ENCODE measurements at regions not wholly inside any gene's neighbourhood (a gene's known extent, or its start where the extent isn't known, plus 50 kb on each side); places are given as distances from the start of the nearest gene placed in this dataset.

- H4K91ac ChIP-seq (replicated peaks; ENCODE audit: insufficient read length, low read length) = no peak overlapping the region
- no peak overlapping the region for H2BK15ac ChIP-seq (ENCODE audit: low read length)
- H3K27me3 ChIP-seq (replicated peaks in 1 of 4; ENCODE audit: control insufficient read depth in 3 of 4, extremely low read depth in 1 of 4, insufficient read depth in 3 of 4, low read length in 3 of 4) = no peaks in the 10 kb centered on the region
- FAIRE-seq (no peak), DNase-seq (ENCODE audit: low read depth in 1 of 2, low spot score in 2 of 2) (no peak)
- no peak overlapping the region for H2BK5ac ChIP-seq (ENCODE audit: low read depth, low read length)
- H2BK12ac ChIP-seq (ENCODE audit: low read depth, low read length) = no peak overlapping the region
- 94% methylated on average over 4 of the region's 4 CpGs; no CpG with 5 or more reads in 1 of the 2 experiments for WGBS, 2 experiments (ENCODE audit: extremely low coverage in 1 of 2, insufficient coverage in 1 of 2, insufficient read length in 1 of 2, insufficient replicate concordance in 2 of 2, low coverage in 1 of 2, low lambda C conversion rate in 2 of 2, missing lambda C conversion rate in 1 of 2)
- POLR2A ChIA-PET (ENCODE audit: partially characterized antibody) = no interaction called here
- no peak overlapping the region for H4K5ac ChIP-seq (ENCODE audit: insufficient read length, low read depth, low read length)
- CTCF ChIA-PET (ENCODE audit: partially characterized antibody) = interaction anchor here (0.9 to 1.6 kb wide), 2 partner anchors 8 to 13 kb away, joined by 3 to 7 read pairs; no protein-coding TSS in a partner anchor
- H3K79me2 ChIP-seq (ENCODE audit: control insufficient read depth in 1 of 2, insufficient read depth in 2 of 2, low read length in 2 of 2) = no peaks in the 10 kb centered on the region
- H3K9ac ChIP-seq (replicated peaks in 1 of 4; ENCODE audit: extremely low read depth in 1 of 4, low read depth in 3 of 4, low read length in 3 of 4) = no peak overlapping the region
- H3K27ac ChIP-seq (ENCODE audit: low read depth, low read length) = no peak overlapping the region
- H2BK120ac ChIP-seq (replicated peaks; ENCODE audit: low read depth, low read length) = no peak overlapping the region
- H3K36me3 ChIP-seq (ENCODE audit: control insufficient read depth in 2 of 4, insufficient read depth in 4 of 4, low read length in 3 of 4) = no peaks in the 10 kb centered on the region
- no peak overlapping the region for H2AK5ac ChIP-seq (ENCODE audit: low read depth, low read length)
- H3K4me2 ChIP-seq (ENCODE audit: insufficient read depth in 1 of 2, low read depth in 2 of 2, low read length in 2 of 2) = no peak overlapping the region
- H4K8ac ChIP-seq (ENCODE audit: extremely low read depth, insufficient read depth, low read length) = no peak overlapping the region
- no peak overlapping the region for H2BK20ac ChIP-seq (ENCODE audit: low read length)
- H3K18ac ChIP-seq (ENCODE audit: extremely low read depth, low read length) = no peak overlapping the region
- no peaks in the 10 kb centered on the region for H4K20me1 ChIP-seq (replicated peaks in 1 of 2; ENCODE audit: control insufficient read depth in 1 of 2, insufficient read depth in 2 of 2, low read length in 2 of 2)
- H3K23ac ChIP-seq (ENCODE audit: insufficient read length) = no peak overlapping the region
- no peak overlapping the region for H2AFZ ChIP-seq (ENCODE audit: low read length)
- H3K9me3 ChIP-seq (ENCODE audit: insufficient read depth in 2 of 2, low read depth in 1 of 2, low read length in 1 of 2) = no peaks in the 10 kb centered on the region
- no peak overlapping the region for H3K4me3 ChIP-seq (ENCODE audit: extremely low read depth in 1 of 4, insufficient read depth in 2 of 4, low read depth in 3 of 4, low read length in 4 of 4)
- no peaks in the 10 kb centered on the region; the same call in 1 of the 2 replicates for H3K23me2 ChIP-seq (ENCODE audit: low read depth, low read length)
- no peak overlapping the region for H3K4ac ChIP-seq (replicated peaks; ENCODE audit: insufficient read length, low read depth, low read length)
- peaks cover 0 to 7% (median 0%) of the 10 kb centered on the region in 4 experiments; a peak in 2 of 7 replicates for H3K4me1 ChIP-seq (replicated peaks in 1 of 4; ENCODE audit: control insufficient read depth in 3 of 4, insufficient read depth in 4 of 4, low read length in 3 of 4)
- no peaks in the 10 kb centered on the region for H3K79me1 ChIP-seq (ENCODE audit: low read depth, low read length)
- no peak overlapping the region for H3K56ac ChIP-seq (replicated peaks; ENCODE audit: insufficient read length, low read depth, low read length)
- H3K14ac ChIP-seq (ENCODE audit: insufficient read length) = no peak overlapping the region
- TF ChIP-seq TBP (IDR thresholded peaks at IDR 0.05; ENCODE audit: low read depth, low read length) (no peak), EZH2 (IDR thresholded peaks at IDR 0.05; ENCODE audit: low read depth, low read length, severe bottlenecking) (no peak)
Measured at GRCh38 chr14:33857650-33858049, 93.2 kb downstream of the EGLN3 start.

Measured in H1 (cell line).